Putamen (tissue), 1 donor: ENCODE measurements at regions not wholly inside any gene's neighbourhood (a gene's known extent, or its start where the extent isn't known, plus 50 kb on each side); places are given as distances from the start of the nearest gene placed in this dataset.

Experiments
- DNase-seq: peaks from one replicate; pipeline ENCODE4 v3.0.0-alpha.2; 2016; ENCODE audit warnings: low spot score

DNA sequence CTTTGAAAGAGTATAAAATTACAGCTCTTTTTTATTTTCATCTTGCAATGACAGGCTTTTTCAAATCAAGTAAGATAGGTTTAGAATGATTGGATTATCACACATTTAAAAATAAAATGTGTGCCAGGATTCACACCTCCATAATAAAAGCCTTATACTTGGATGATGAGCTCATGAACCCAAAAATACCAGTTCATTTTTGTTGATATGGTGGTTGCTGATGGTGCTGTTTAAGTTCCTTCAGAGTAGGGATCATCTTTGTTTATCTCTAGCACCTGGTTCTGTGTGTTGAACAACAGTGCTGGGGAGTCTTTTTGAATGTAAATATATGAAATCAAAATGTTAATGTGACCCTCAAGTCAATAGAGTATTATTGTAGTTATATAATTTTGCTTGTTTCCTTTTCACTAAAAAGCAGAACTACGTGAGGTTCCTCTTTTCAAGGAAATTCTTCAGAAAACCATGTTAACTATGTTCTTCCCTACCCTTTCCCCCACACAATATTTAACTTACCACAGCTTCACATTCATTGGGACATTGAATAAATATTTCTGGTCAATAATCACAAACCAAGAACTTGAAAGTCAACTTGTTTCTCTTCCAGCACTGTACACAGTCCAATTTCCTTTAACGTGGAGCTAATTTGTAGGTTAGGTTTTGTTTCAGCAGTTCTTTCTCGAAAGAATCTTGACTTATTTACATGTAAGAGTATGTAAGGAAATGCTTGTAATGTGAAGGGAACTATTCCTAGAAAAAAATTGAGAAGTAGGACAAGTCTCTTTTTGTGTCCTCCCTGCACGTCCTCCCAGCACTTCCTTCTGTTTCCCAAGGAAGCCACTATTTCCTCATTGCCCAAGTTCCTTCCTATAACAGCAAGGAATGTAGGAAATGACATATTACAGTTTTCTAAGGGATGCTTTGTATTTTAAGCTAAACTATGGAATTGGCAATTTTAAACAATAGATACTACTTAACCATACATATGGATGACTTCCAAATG lies 945.9 kb upstream of the CITED2 start:
- no peak for DNase-seq

DNA sequence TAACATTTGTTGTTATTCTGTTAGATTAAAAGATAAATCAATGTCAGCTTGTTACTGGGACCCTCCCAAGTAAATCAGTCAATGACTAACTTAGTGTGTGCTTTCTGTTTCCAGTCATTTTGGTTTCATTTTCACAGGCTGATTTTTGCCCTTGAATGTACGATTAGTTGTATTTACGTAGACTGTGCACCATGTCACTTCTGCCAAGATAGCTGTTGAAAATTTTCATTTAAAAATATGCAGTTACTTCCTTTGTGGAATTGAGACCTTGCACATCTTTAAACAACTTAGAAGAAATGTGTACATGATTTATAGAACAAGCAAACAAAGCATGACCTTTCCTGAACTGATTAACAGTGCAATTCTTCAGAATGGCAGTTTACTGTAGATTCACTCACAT lies 944.8 kb upstream of the CITED2 start:
- DNase-seq, result no peak

DNA sequence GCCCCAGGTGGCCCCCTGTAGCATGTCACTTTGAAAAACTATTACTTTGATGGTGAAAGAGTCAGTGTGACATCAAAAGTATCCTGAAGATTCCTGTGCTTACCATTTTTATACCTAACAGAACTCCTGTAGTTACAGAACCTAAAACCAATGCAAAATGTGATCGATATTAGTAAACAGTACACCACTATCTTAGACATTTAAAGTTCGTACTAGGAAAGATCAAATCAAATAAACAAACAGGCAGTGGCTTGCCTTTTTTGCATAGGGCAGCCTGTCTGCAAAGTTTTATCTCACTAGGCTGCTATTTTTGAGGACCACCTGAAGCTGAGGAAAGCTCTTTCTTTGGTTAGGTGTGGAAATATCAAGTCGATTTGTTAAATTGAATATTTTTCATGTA lies 944.0 kb upstream of the CITED2 start:
- no peak for DNase-seq

DNA sequence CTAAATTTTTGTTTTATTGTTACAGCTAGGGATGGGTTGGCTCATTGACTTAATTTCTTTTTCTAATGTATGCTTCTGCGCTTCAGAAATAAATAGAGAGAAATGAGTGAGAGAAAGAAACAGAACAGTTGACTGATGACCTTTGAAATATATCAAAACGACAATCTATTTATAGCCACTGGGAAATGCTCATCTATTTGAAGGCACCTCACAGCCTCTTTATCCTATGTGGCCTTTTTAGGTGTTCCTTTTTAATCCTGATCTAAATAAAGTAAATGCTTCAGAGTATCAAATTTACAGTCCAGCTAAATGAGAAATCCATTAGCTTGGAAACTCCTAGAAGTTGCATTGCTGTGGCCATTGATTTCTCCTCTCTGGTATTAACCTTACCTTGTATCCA lies 943.5 kb upstream of the CITED2 start:
- no peak for DNase-seq

DNA sequence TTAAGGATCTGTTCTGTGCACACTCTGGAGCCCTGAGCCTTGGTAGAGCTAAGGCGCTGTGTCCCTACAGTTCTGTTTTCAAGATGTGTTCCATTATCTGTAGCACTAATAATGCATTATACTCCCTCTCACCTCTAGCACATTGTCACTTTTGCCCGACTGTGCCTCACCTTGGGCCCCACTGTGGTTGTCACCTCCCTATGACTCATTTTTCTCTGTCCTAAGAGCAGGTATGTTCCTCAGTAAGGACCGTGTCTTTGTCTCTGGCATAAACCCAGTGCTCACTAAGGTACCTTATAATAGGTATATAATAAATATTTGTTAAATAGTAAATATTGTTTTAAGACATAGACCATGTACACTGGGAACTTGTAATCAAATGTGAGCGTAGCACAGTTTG lies 942.5 kb upstream of the CITED2 start:
- DNase-seq, result no peak

DNA sequence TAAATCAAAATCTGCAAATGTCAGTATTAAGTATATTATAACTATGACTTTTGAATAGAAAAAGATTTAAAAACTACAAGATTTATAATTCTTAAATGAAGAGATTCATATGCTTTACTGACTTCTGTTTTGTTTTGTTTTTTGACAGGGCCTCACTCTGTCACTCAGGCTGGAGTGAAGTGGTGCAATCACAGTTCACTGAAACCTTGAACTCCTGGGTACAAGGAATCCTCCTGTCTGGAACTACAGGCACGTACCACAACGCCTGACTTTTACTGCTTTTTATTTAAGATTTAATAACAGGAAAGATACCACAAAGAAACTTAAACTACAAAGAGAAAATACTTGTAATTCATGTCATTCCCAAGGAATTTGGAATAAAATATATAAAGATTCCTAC lies 940.2 kb upstream of the CITED2 start:
- no peak for DNase-seq

DNA sequence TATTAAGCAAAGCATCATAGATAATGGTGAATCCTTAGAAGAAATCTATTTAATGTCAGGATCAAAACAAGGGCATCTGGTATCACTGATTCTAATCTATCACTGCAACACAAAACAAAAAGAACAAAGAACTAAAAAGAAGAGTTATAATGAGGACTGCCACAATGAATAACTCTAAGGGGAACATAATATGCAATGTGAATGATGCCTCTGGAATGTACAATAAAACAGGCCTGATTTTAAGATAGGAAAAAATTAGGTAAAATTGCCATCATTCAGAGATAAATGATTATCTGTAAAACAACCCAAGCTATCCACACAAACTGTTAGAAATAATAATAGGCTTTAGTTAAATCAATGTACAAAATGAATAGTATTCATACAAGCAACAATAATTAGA lies 936.7 kb upstream of the CITED2 start:
- DNase-seq, result no peak

DNA sequence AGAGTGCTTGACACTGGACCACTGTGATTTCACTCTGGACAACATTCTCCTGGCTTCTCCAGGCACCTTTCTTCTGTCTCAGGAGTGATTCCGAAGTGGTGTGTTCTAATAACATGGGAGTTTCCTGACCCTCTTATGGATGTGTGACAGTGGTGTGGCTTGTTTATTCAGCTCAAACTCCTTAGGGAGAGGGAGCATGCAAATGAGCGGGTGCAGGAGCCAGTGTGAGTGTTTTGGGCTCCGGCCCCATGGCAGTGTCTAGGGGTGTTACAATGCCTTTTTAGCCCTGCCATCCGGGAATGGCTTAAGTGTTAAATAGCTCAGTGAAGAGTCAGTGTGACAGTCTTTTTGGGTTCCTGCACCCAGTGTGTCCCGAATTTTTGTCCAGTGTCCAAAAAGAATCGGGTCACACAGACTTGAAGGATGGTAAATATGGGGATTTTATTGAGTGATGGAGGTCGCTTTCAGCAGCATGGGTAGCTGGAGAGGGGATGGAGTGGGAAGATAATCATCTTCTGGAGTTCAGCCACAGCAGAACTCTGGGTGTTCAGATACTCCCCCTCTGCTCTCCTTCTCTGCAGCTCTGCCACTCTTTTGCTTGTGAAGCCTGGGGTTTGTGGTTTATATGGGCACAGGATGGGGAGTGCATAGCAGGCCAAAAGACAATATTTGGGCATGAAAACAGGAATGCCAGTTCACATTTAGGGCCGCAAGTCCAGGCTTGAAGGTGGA lies 928.9 kb upstream of the CITED2 start:
- DNase-seq, result no peak

DNA sequence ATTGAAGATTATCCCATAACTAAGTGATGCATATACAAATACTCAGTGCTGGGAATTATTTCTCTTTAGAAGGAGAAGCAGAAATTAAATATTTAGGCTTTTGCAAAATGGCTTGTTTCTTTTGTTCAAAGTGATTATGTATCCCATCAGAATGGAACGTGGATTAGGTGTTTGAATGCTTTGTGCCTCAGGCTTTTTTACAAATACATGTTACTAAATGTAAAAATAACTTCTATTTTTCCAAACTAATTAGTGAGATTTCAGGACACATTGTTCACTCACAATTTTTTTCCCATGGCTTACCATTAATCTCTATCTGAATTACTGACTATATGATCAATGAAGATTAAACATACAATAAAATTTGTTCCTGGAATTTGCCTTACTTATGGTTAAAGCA lies 925.9 kb upstream of the CITED2 start:
- DNase-seq, result no peak

DNA sequence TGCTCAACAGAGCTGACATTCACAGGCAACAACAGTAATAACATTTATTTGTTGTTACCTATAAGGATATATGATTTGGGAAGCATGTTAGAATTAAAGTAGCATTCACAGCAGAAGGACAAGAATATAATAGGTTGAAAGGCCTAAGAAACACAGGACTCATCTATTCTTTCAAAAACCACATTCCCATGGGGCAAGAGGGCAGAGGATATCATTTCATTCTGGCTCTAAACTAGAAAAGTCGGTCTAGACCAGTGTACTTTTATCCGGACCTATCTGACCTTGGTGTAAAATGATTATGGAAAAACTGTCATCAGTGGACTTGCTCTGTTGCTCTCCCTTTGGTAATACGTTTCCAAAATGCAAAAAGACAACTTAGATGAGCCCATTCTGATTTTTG lies 914.7 kb upstream of the CITED2 start:
- DNase-seq, result no peak

DNA sequence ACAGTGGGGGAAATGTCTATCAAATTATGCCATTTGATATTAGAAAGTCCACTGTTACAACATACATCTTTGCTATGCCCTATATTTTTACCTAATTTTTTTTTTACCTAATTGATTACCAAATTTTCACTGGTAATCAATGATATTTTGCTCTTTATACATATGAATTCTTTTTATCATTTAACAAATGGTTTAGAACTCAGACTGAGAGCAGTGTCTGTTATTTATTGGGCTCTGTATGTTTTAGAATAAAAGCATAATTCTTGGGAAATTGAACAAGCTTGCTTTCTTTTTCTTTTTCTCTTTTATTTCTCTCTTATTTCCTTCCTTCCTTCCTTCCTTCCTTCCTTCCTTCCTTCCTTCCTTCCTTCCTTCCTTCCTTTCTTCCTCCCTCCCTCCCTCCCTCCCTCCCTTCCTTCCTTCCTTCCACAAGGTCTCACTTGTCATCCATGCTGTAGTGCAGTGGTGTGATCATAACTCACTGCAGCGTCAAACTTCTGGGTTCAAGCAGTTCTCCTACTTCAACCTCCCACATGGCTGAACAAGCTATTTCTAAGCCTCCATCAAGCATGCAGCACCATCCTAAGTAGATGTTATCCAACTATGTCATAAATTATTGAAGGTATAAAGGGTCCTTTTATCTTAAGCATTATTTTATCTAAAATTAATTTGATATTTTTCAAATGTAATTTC lies 911.7 kb upstream of the CITED2 start:
- DNase-seq, result no peak

DNA sequence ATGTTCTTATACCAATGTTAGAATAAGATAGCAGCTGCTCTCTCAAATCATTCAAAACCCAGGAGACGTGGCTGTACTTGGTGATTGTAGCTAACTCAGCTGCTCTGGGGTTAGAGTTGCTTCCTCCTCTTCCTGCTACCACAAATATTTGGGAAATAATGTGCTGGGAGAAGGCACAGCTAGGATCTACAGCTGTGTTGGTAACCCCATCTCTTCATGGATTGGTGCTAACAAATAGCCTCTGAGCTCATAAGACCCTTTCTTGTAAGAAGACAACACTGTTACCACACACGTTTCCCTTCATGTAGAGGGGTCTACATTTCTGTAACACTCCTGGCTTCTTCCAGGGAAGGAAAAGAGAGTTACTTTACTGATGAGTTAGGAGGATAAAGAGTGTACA lies 911.0 kb upstream of the CITED2 start:
- no peak for DNase-seq

DNA sequence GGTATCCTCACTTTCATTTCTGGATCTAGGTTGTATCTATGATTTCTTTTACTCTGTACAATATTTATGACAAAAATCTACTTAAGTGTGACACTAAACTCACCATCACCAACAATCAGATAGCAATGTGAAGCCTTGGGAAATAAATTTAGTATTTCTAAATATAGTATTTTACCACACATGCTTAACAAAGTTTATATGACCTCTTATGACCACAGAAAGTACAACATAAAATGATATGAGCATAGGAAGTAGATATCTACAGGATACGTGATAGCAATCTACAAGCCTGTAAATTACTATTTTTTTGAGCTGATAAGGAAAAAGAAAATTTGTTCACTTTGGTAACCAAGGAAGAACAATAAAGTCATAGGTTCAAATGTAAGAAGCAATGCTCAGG lies 910.4 kb upstream of the CITED2 start:
- no peak for DNase-seq

DNA sequence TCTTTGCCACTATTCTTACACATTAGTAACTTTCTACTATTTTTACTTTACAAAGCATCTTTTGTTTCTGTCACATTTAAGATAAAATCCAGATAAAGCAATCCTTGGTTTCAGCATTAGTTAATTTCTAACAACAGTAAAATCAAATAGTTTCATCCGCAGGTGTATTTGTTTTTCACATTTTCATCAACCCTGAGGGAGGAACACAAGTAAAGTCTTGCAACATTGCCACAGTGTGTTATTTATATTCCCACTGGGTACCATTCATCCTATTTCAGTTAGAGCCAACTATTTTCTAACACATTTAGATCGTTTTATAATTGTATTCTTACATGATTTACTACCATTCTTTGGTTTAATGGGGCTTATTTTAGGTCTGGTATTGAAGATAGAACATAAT lies 908.7 kb upstream of the CITED2 start:
- DNase-seq, result no peak

DNA sequence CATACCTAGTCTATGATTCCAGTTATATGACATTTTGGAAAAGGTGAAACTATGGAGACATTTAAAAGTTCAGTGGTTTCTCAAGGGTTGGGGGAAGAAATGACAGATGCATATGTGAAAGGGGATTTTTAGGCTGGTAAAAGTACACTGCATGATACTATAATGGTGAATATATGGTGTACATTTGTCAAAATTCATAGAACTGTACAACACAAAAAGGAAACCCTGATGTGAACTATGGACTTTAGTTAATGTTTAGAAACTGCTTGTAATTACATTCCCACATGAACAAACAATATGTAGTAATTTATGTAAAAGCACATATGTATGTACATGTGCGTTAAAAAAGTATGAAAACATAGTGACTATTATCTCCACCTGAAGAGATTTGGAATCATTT lies 907.3 kb upstream of the CITED2 start:
- no peak for DNase-seq

DNA sequence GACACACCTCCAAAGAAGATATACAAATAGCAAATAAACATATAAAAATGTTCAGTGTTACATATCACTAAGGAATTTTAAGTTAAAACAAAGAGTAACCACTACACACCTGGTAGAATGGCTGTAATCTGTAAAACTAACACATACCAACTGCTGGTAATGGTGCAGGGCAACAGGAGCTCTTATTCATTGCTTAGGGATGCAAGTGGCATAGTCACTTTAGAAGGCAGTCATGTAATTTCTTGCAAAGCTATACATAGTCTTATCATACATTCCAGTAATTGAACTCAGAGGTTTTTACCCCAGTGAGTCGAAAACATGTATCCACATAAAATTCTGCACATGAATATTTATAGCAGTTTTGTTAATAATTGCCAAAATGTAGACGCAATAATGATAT lies 906.8 kb upstream of the CITED2 start:
- DNase-seq, result no peak

DNA sequence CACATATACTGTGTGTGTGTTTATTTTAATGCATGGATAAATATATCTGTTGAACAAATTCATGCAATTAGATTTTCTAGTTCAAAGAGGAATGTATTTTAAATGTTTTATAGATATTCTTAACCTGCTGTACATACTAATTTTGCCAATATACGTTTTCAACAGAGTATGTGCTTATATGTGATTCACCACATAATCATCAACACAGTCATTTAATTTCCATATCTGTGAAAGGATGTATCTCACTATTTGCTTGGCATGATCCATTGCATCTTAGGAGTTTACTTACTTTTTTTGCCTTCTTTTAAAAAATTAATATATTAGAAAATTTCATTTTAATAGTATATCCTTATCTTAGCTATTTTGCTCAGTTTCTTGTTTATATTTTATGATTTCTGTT lies 902.3 kb upstream of the CITED2 start:
- DNase-seq, result no peak

DNA sequence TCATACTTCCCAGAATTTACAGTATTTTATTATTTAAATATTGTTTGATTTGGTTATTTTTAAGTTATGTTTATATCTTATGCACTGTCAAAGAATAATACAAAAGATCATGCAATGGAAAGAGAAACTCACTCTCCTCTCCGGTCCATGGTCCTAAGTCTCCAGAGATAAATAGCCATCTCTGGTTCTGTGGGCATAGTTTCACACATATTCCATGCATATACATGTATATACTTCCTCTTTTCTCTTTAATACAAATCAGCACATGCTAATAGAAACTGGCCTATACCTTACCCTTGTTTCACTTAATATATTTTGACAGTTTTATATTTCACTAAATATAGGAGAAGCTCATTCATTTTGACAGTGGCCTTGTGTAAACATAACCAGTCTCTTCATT lies 901.7 kb upstream of the CITED2 start:
- no peak for DNase-seq

DNA sequence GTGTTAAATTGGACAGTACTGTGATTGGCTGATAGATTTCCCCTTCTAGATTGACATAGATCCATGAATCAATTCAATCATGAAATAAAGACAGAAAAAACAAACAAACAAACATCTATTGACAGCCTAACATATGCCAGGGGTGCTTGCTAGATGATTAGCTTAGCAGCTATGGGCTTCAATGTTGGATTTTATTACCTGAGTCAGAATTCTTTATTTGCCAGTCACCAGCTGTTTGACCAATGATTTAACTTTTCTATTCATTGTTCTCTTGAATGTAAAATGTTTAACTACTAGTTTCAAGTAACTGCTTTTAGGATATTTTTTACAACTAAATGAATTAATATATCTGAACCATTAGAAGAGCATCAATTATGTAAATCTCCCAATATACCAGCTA lies 901.3 kb upstream of the CITED2 start:
- DNase-seq, result no peak

DNA sequence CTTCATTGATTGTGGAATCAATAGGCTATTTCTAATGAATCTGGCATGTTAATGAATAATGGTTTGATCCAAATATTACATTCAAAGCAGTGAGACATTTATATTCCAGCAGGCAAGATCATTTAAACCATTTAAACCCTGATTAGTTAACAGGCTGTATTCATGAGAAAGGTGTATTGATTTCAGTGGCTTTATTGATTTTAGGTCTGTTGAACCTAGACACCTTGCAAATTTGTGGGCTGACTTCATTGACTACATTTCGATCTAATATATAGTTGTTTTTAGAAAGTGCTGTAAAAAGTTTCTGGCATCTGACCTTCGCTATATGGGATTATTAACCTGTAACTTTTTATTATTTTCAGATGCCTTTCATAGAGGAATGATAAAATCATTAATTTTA lies 900.1 kb upstream of the CITED2 start:
- DNase-seq, result no peak

DNA sequence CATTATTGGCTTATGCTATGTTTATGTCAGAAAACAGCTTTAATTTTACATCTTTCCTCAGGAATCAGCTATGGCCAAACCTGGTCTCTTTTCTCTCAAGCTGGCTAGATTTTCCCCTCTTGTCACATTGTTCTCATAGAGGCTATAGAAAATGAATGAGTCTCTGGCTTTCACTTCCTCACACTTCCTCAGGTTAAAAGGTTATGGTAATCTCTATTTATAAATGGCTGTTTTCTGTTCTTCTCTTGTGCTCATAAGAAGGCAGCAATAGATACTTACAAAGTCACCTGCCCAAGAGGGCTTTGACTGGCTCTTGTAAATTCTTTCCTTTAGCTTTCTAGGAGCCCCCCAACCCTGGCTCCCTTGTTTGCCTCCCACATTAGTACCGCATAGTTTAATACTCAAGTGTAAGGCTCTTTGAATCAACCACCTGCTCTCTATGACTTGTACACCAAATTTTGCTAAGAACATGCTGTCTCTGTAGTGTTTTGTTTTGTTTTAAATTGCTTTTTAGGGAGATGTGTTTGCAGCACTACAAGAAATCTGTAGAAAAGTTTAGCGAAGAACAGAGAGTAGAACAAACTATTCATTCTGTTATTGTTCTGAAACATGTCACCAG lies 897.4 kb upstream of the CITED2 start:
- DNase-seq, result no peak

DNA sequence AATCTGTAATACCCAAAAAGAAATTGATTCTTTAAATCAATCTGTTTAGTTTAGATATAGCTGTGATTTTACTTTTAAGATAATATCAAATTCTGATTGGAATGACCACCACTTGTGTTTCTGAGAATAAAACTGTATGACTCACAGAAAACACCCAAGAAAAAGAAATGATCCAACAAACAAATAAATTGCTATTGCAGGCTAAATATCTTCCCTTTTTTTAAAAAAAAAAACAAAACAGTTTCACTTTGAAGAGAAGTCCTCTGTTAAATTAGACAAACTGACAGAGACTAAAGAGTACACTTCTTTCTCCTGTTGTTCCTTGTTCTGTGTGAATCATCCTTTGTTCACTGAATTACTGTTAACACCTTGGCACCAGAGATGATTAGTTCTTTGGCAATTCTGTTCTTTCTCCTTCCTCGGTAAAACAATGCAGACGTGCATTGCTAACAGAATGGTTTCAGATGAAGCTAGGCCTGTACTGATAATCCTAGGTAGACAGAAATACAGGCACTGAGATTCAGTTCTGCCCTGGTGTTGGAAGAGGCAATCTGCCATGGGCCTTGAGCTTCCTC lies 895.2 kb upstream of the CITED2 start:
- no peak for DNase-seq
